Adrenal gland (tissue), 9 donors: ENCODE measurements at regions not wholly inside any gene's neighbourhood (a gene's known extent, or its start where the extent isn't known, plus 50 kb on each side); places are given as distances from the start of the nearest gene placed in this dataset.

Source experiments
- DNase-seq, 7 donors: peaks; one replicate each; pipeline ENCODE4 v3.0.0-alpha.2; 2019 to 2020
- H3K27ac ChIP-seq, 5 donors: fragments of 200-600 bp; sonication (generic) in 4 of 5; 1 replicate in 3 of 5; 2 replicates in 2 of 5; pipeline versions ENCODE4 v1.5.1 to v1.8.0; 2016 to 2020; ENCODE audit warnings: mild to moderate bottlenecking in 1 of 5
- H3K27me3 ChIP-seq: fragments of 200-600 bp; 2 replicates; pipeline ENCODE4 v1.8.0; 2021
- H3K36me3 ChIP-seq, 2 donors: fragments of 200-600 bp; replicated peaks in 1 of 2; 1 replicate in 1 of 2; 2 replicates in 1 of 2; pipeline versions ENCODE4 v1.5.1 to v1.8.0; 2018 to 2022
- H3K4me1 ChIP-seq, 2 donors: fragments of 200-600 bp; replicated peaks in 1 of 2; 1 replicate in 1 of 2; 2 replicates in 1 of 2; pipeline versions ENCODE4 v1.5.1 to v1.8.0; 2018 to 2021
- H3K4me3 ChIP-seq, 4 donors: fragments of 200-600 bp; sonication (generic) in 3 of 4; one replicate each; pipeline ENCODE4 v1.5.1; 2016 to 2018
- H3K9me3 ChIP-seq, 3 donors: fragments of 200-600 bp; sonication (generic) in 1 of 3; replicated peaks in 1 of 3; 1 replicate in 2 of 3; 2 replicates in 1 of 3; pipeline versions ENCODE4 v1.5.1 to v1.8.0; 2016 to 2021
- CTCF ChIP-seq, 6 experiments: fragments of 450-650 bp in 4 of 6; fragments of 200-600 bp in 2 of 6; sonication (generic) in 1 of 6; IDR thresholded peaks; 1 replicate in 5 of 6; 2 replicates in 1 of 6; pipeline versions ENCODE4 v1.5.1 to v1.8.0; 2016 to 2021; ENCODE audit warnings: antibody characterized with exemption in 6 of 6, mild to moderate bottlenecking in 2 of 6, moderate library complexity in 1 of 6
- POLR2A ChIP-seq, 2 donors: fragments of 450-650 bp; IDR thresholded peaks; one replicate each; pipeline ENCODE4 v1.6.1; 2017; ENCODE audit warnings: antibody characterized with exemption in 2 of 2, mild to moderate bottlenecking in 2 of 2, moderate library complexity in 1 of 2
- WGBS, 4 donors: extraction: QIAGEN DNeasy Blood & Tissue Kit in 2 of 4; methylation state at CpG; one replicate each; pipeline versions ENCODE4 v1.1.5 to v1.1.7; 2013 to 2017; 5-methylcytosine and 5-hydroxymethylcytosine counted together
- intact Hi-C, 2 donors: fragments of 100-400 bp; cut with DNase I; formaldehyde crosslinking; loops; one replicate each; pipeline versions ENCODE4 v1.14.1 to v1.15.0; 2022 to 2023
- small RNA-seq, 2 donors: library from RNA; depleted of rRNA; stranded (forward); fragments of <200 nt; gene quantifications; one replicate each; pipeline ENCODE3, GENCODE V24; 2016
- donor health status: healthy with polysubstance abuse.
- donor health status: Bipolar disorder and iron deficiency.
- donor health status: DM: yes; HTN: yes; CAD: no.
- donor health status: DM: no; HTN: no; CAD: no.
- donor health status: DM: no; HTN: no; CAD: no.

DNA sequence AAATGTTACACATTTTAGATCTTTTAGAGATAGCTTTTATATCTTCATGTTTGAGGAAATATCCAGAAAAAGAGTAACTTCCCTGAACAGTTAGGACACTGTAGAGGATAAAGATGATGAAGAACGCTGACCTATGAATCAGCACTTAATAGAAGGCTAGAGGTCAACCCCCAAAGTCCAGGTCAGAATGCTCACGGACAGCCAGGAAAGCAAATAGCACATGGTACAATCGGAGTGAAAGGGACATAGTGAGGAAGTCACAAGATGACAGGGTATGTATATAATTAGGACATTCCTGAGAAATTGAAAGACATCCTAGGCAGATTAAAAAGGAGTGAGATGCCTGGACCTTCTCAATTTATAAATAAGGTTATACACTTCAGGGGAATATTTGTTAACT, 55.1 kb upstream of the CNTNAP4 start:
- peak in 2 of 7 donors; percentile 2 to 24 for DNase-seq
- Histone ChIP-seq H3K4me3 (no peak overlapping the region), H3K9me3 (no peaks in the 10 kb centered on the region), H3K4me1 (no peaks in the 10 kb centered on the region), H3K27ac (no peak overlapping the region), H3K36me3 (no peaks in the 10 kb centered on the region), H3K27me3 (no peaks in the 10 kb centered on the region)
- intact Hi-C loops: no loop called here
- TF ChIP-seq CTCF (IDR thresholded peaks at IDR 0.05) (no peak), POLR2A (IDR thresholded peaks at IDR 0.05) (no peak)
- 4 to 14% (median 10%) methylated on average over 3 of the region's 3 CpGs for WGBS, 4 donors

GRCh38 chr16:76222853-76223252, 54.3 kb upstream of the CNTNAP4 start:
- no peak overlapping the region for H3K4me3 ChIP-seq
- 21 to 40% (median 29%) methylated on average over 2 of the region's 2 CpGs for WGBS, 4 donors
- H3K9me3 ChIP-seq: no peaks in the 10 kb centered on the region
- no peaks in the 10 kb centered on the region for H3K36me3 ChIP-seq
- no peak overlapping the region for H3K27ac ChIP-seq
- no peak for TF ChIP-seq CTCF (IDR thresholded peaks at IDR 0.05)
- TF ChIP-seq POLR2A (IDR thresholded peaks at IDR 0.05): no peak
- intact Hi-C loops: no loop called here
- no peaks in the 10 kb centered on the region for H3K27me3 ChIP-seq
- no peak for DNase-seq
- H3K4me1 ChIP-seq: no peaks in the 10 kb centered on the region

DNA sequence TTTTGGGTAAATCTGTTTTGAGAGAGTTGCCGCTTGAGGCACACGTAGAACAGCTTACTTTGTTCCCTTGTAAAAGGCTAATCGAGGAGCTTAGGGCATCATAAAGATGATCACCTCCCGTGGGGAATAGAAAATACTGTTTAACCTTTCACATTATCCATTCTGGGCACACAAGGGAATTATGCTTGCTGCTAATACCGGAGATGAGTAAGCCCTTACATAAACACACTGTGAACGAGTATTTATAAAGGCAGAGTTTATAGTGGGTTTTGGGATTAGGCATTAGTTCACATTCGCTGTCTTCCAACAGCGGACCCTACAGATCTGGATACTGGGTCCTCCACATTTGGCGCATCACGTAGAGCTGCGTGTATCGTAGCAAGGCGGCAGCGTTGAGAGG, 51.2 kb upstream of the CNTNAP4 start:
- Histone ChIP-seq H3K27ac (no peak overlapping the region), H3K27me3 (no peaks in the 10 kb centered on the region), H3K9me3 (no peaks in the 10 kb centered on the region), H3K36me3 (no peaks in the 10 kb centered on the region), H3K4me3 (no peak overlapping the region), H3K4me1 (no peaks in the 10 kb centered on the region)
- 76 to 83% (median 80%) methylated on average over 14 of the region's 14 CpGs for WGBS, 4 donors
- TF ChIP-seq CTCF (IDR thresholded peaks at IDR 0.05) (no peak), POLR2A (IDR thresholded peaks at IDR 0.05) (no peak)
- intact Hi-C loops: no loop called here
- no peak for DNase-seq

GRCh38 chr16:76226481-76226880, 50.7 kb upstream of the CNTNAP4 start:
- intact Hi-C loops: no loop called here
- no peak for TF ChIP-seq CTCF (IDR thresholded peaks at IDR 0.05)
- 78 to 94% (median 86%) methylated on average over 3 of the region's 3 CpGs for WGBS, 4 donors
- H3K27ac ChIP-seq: no peak overlapping the region
- no peaks in the 10 kb centered on the region for H3K36me3 ChIP-seq
- no peaks in the 10 kb centered on the region for H3K4me1 ChIP-seq
- DNase-seq: no peak
- no peak overlapping the region for H3K4me3 ChIP-seq
- no peaks in the 10 kb centered on the region for H3K27me3 ChIP-seq
- no peaks in the 10 kb centered on the region for H3K9me3 ChIP-seq

Small RNA genes in the stretch of these regions (small RNA-seq; reads per million reads assigned to genes)
- 0 reads per million in 2 donors for gene RNA5SP430
